Naive B cell (primary cell): ENCODE measurements at regions not wholly inside any gene's neighbourhood (a gene's known extent, or its start where the extent isn't known, plus 50 kb on each side); places are given as distances from the start of the nearest gene placed in this dataset.
A peak's percentile ranks its signal among the peaks of the same experiment; 100 is the strongest.

Experiments used
- ATAC-seq, 2 donors: fragments of 150-1000 bp; cut with Tn5 transposase; 2 replicates each; pipeline ENCODE4 v1.10.0; 2021; ENCODE audit warnings: low read depth in 2 of 2, mild to moderate bottlenecking in 2 of 2, moderate library complexity in 2 of 2
- DNase-seq: peaks from one replicate; pipeline ENCODE4 v3.0.0; 2022
- H3K27ac Mint-ChIP-seq, 6 donors: one replicate each; pipeline ENCODE4 v1.8.0; 2020 to 2022; ENCODE audit warnings: mild to moderate bottlenecking in 6 of 6, mixed read lengths in 6 of 6, moderate library complexity in 5 of 6, inconsistent platforms in 2 of 6
- H3K27me3 Mint-ChIP-seq, 3 donors: one replicate each; pipeline ENCODE4 v1.8.0; 2021 to 2022; ENCODE audit warnings: mixed read lengths in 3 of 3, mild to moderate bottlenecking in 1 of 3
- H3K36me3 Mint-ChIP-seq, 2 donors: one replicate each; pipeline ENCODE4 v1.8.0; 2020 to 2022; ENCODE audit warnings: mixed read lengths in 2 of 2, inconsistent platforms in 1 of 2, mild to moderate bottlenecking in 1 of 2
- H3K4me1 Mint-ChIP-seq, 3 donors: one replicate each; pipeline ENCODE4 v1.8.0; 2020 to 2022; ENCODE audit warnings: mixed read lengths in 3 of 3, inconsistent platforms in 1 of 3, mild to moderate bottlenecking in 1 of 3, moderate library complexity in 1 of 3
- H3K4me3 Mint-ChIP-seq, 8 donors: one replicate each; pipeline ENCODE4 v1.8.0; 2020 to 2022; ENCODE audit warnings: mild to moderate bottlenecking in 8 of 8, mixed read lengths in 8 of 8, moderate library complexity in 8 of 8, inconsistent platforms in 2 of 8
- H3K9me3 Mint-ChIP-seq, 7 donors: one replicate each; pipeline ENCODE4 v1.8.0; 2020 to 2022; ENCODE audit warnings: mixed read lengths in 7 of 7, mild to moderate bottlenecking in 5 of 7, inconsistent platforms in 2 of 7, moderate library complexity in 1 of 7

DNA sequence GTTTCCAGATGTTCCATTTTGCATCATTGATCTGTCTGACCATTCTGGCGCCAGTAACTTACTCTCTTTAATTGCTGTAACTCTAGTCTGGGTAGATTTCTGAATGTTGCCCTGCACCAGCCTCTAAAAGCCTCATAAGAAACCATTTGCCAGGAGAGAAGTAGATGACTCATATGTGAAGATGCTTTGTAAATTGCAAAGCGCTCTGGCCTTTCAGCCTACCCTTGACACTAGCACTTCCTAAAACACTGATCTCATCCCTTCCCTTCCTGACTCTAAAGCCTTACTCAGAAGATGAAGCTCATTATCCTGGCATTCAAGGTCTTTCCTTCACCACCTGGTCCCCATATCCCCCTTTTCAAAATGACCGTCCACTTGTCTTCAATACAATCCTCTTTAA is 193.2 kb upstream of the MEX3C start:
- peaks cover 22 to 42% (median 26%) of the 10 kb centered on the region in 3 donors for H3K27me3 Mint-ChIP-seq
- H3K4me3 Mint-ChIP-seq: no peak overlapping the region
- DNase-seq (no peak), ATAC-seq (no peak)
- no peaks in the 10 kb centered on the region for H3K36me3 Mint-ChIP-seq
- H3K9me3 Mint-ChIP-seq: peaks cover 0 to 4% (median 0%) of the 10 kb centered on the region in 7 donors
- H3K4me1 Mint-ChIP-seq: no peaks in the 10 kb centered on the region
- no peak overlapping the region for H3K27ac Mint-ChIP-seq

DNA sequence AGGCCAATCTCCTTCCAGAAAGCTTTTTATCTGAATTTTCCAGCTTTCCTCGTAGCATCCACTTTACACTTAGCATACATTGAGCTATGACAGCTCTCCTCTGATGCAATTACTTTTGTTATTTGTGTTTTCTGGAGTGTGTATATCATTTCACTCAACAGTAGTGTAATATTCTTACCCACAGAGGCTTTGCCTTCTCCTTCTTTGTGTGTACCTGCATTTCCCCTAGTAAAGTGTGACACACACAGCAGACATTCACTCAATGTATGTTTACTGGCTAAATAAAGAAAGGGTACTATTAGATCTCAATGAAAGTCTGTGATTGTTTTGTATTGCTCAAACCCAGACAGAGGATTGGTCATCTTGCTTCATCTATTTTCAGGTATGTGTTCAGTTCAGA is 193.7 kb upstream of the MEX3C start:
- Mint-ChIP-seq H3K4me1 (no peaks in the 10 kb centered on the region), H3K9me3 (peaks cover 0 to 4% (median 0%) of the 10 kb centered on the region in 7 donors), H3K36me3 (no peaks in the 10 kb centered on the region), H3K4me3 (no peak overlapping the region), H3K27ac (no peak overlapping the region), H3K27me3 (peaks cover 22 to 42% (median 28%) of the 10 kb centered on the region in 3 donors)
- ATAC-seq (no peak), DNase-seq (no peak)

DNA sequence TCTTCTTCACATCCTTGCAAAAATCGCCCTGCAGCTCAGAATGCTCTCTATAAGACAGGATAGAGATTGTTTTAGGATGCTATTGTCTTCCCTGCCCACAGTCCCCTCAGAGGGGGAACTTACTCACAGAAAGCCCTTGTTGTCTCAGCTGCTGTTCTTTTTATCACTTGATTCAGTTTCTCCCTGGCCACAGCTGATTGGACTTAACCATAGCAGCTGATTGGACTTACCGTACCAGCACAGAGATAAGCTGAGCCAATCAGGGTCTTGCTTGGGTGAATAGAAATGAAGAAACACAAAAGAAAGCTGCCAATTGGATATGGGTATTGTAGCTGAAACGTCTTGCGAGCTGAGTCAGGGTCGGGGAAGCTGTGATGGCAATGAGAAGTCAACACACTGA is 194.2 kb upstream of the MEX3C start:
- no peak for ATAC-seq
- peaks cover 22 to 46% (median 28%) of the 10 kb centered on the region in 3 donors for H3K27me3 Mint-ChIP-seq
- H3K4me1 Mint-ChIP-seq: no peaks in the 10 kb centered on the region
- DNase-seq: no peak
- no peak overlapping the region for H3K27ac Mint-ChIP-seq
- H3K4me3 Mint-ChIP-seq: no peak overlapping the region
- peaks cover 0 to 4% (median 0%) of the 10 kb centered on the region in 7 donors for H3K9me3 Mint-ChIP-seq
- H3K36me3 Mint-ChIP-seq: no peaks in the 10 kb centered on the region

DNA sequence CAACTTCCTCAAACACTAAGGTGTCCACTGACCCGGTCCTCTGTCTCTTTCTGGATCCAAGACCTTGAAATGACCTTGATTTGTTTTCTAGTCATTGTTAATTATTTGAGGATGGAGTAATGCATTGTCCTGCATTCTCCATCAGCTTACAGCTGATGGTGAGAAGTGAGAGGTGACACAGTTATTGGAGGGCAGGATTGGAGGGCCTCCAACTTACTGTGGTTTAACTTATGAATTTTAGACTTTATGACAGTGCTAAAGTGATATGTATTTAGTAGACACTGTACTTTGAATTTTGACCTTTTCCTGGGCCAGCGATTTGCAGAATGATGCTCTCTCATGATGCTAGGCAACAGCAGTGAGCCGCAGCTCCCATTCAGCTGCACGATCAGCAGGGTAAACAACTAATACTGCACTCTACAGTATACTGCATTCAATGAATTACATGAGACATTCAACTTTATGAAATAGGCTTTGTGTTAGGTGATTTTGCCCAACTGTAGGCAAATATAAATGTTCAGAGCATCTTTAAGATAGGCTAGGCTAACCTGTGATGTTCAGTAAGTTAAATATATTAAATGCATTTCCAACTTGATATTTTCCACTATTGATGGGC is 200.0 kb upstream of the MEX3C start:
- H3K27ac Mint-ChIP-seq: no peak overlapping the region
- no peak for DNase-seq
- peaks cover 5 to 27% (median 19%) of the 10 kb centered on the region in 3 donors for H3K27me3 Mint-ChIP-seq
- peaks cover 0 to 4% (median 0%) of the 10 kb centered on the region in 7 donors for H3K9me3 Mint-ChIP-seq
- no peaks in the 10 kb centered on the region for H3K4me1 Mint-ChIP-seq
- H3K4me3 Mint-ChIP-seq: no peak overlapping the region
- ATAC-seq: no peak
- no peaks in the 10 kb centered on the region for H3K36me3 Mint-ChIP-seq

DNA sequence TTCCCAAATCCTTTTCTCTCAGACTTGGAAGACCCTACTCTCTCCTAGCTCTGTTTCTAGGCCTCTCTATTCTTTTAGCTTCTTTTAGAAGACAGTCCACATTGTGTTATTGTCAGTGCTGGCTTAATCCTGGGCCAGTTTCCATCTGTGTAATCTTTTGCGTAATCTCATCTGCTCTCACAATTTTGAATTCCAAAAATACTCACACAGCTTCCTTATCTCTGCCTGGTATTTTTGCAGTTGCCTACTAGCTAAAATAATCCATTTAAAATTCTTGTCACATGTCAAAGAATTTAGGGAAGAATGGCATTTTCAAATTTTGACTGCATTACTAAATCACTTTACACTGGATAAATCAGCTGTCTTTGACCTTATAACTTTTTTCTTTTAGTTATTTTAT is 200.6 kb upstream of the MEX3C start:
- DNase-seq (no peak), ATAC-seq (no peak)
- Mint-ChIP-seq H3K36me3 (no peaks in the 10 kb centered on the region), H3K27me3 (peaks cover 5 to 24% (median 19%) of the 10 kb centered on the region in 3 donors), H3K4me3 (no peak overlapping the region), H3K4me1 (no peaks in the 10 kb centered on the region), H3K27ac (no peak overlapping the region), H3K9me3 (peaks cover 0 to 4% (median 0%) of the 10 kb centered on the region in 7 donors)

DNA sequence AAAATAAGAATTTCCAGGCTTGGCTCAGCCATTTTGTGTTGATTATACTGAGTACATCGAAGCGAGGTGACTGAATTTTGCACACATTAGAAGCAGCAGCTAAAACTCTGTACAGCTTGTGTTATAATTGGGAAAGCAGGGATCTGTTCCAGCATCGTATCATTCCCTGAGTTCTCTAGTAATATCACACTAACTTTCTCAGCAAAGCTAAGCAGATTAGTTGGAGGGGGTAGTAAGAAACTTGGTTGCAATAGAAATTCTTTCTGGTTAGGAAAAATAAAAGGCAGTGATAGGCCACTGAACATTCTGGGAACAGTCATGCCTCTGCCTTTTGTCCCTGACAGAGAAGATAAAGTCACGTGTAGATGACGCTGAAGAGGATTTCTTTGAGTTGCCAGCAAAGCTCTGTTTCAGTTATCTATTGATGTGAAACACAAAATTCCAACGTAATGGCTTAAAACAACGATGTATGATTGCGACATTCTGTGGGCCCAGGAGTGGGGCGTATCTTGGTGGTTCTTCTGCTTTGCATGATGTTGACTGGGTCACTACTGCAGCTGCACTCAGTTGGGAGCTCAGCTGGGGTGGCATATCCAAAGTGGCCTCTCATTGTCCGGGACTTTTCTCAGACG is 202.1 kb upstream of the MEX3C start:
- H3K9me3 Mint-ChIP-seq: peaks cover 0 to under 1% (median 0%) of the 10 kb centered on the region in 7 donors
- peak overlapping the region in 1 of 8 donors; percentile 49 for H3K4me3 Mint-ChIP-seq
- no peaks in the 10 kb centered on the region for H3K36me3 Mint-ChIP-seq
- no peaks in the 10 kb centered on the region for H3K4me1 Mint-ChIP-seq
- ATAC-seq (no peak), DNase-seq (no peak)
- peaks cover 5 to 19% (median 15%) of the 10 kb centered on the region in 3 donors for H3K27me3 Mint-ChIP-seq
- no peak overlapping the region for H3K27ac Mint-ChIP-seq

DNA sequence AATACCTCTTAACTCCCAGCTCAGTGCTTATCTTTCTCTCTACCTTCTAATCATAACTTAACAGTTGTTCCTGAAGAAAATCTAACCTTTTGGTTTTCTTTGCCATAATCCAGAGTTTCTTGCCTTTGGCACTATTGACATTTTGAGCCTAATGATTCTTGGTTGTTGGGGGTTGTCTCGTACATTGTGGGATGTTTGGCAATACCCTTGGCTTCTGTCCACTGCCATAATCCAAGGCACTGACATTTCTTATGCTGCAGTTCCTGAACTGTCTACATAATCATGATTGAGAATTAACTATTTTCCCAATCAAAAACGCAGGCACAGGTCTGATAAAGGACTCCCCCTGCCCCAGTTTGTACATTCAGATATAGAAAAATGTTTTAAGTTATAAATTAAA is 203.2 kb upstream of the MEX3C start:
- Mint-ChIP-seq H3K4me3 (no peak overlapping the region), H3K27me3 (peaks cover 0 to 19% (median 11%) of the 10 kb centered on the region in 3 donors), H3K27ac (no peak overlapping the region), H3K4me1 (no peaks in the 10 kb centered on the region), H3K36me3 (no peaks in the 10 kb centered on the region), H3K9me3 (no peaks in the 10 kb centered on the region)
- no peak for DNase-seq
- no peak for ATAC-seq

DNA sequence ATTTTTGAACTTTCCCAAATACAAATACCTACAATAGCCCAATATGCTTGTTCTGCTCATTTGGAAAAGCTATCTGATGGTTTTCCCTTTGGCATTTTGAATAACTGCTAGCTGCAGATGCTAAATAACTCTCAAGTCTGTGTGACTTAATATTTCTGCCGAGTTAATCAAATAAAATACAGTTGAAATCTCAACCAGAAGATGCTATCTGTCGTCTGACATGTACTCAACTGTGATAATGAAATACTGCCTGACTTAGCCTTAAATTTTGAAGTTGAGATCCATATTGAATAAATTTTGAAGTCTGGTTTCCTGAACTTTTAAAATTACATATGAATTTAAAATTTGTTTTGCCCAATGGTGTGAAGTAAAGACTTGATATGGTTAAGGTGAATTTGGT is 204.4 kb upstream of the MEX3C start:
- peaks cover 0 to 2% (median 0%) of the 10 kb centered on the region in 7 donors for H3K9me3 Mint-ChIP-seq
- ATAC-seq (no peak), DNase-seq (no peak)
- H3K27me3 Mint-ChIP-seq: peaks cover 0 to 14% (median 13%) of the 10 kb centered on the region in 3 donors
- no peaks in the 10 kb centered on the region for H3K4me1 Mint-ChIP-seq
- no peak overlapping the region for H3K27ac Mint-ChIP-seq
- H3K4me3 Mint-ChIP-seq: no peak overlapping the region
- H3K36me3 Mint-ChIP-seq: no peaks in the 10 kb centered on the region

DNA sequence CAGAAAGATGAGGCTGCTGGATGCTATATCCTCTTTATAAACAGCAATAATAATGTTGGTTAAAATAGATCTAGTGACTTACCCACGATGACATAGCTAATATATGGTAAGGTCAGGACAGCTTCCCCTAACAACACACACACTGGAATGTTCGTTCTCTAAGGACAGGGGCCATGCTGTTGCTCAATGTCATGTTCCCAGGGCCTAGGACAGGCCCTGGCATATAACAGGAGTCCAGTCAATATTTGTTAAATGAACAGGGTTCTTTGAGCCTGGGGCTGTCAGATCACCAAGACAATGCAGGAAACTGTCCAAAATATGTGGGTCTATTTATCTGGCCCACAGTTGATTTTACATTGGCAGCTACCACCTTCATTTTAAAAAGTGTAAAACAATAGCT is 207.1 kb upstream of the MEX3C start:
- Mint-ChIP-seq H3K4me3 (no peak overlapping the region), H3K27me3 (peaks cover 8 to 17% (median 15%) of the 10 kb centered on the region in 3 donors), H3K36me3 (no peaks in the 10 kb centered on the region), H3K4me1 (no peaks in the 10 kb centered on the region), H3K27ac (no peak overlapping the region), H3K9me3 (peaks cover 0 to 7% (median 0%) of the 10 kb centered on the region in 7 donors)
- ATAC-seq (no peak), DNase-seq (no peak)

DNA sequence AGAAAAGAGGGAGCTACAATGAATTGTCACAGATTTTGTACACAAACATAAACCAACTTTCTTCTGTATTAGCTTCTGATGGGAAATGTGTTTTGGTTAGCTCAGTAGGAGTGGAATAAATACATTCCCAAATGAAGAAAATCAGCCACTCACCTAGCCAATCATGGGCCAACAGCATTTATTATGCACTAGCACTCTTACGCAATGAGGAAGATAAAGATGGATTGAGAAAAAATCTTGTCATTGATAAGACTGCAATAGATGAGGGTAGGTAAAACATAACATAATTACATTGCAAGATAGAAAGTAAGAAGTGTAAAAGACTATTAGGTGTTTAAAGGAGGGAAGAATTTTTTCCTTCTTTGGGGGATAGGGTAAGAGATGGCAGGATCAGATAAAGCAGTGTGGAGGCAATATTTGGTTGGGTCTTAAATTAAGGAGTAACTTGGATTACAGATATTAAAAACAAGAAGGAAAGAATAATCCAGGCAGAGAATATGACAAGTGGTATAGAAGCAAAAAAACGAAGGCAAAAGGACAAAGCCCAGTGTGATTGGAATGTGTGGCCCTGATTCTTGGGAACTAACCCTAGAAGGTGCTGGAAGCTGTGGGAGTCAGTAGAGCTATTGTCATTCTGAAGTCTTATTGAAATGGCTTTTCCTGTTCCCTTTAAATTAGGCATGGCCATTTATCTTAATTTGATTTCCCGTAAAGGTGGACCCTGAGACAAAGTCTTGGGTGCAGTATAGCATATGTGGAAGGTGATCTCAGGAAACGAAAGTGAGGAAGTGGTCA is 208.4 kb upstream of the MEX3C start:
- no peaks in the 10 kb centered on the region for H3K36me3 Mint-ChIP-seq
- ATAC-seq: no peak
- no peak overlapping the region for H3K27ac Mint-ChIP-seq
- no peak overlapping the region for H3K4me3 Mint-ChIP-seq
- H3K27me3 Mint-ChIP-seq: peaks cover 10 to 21% (median 17%) of the 10 kb centered on the region in 3 donors
- peaks cover 0 to 7% (median 0%) of the 10 kb centered on the region in 7 donors for H3K9me3 Mint-ChIP-seq
- H3K4me1 Mint-ChIP-seq: no peaks in the 10 kb centered on the region
- DNase-seq: no peak

DNA sequence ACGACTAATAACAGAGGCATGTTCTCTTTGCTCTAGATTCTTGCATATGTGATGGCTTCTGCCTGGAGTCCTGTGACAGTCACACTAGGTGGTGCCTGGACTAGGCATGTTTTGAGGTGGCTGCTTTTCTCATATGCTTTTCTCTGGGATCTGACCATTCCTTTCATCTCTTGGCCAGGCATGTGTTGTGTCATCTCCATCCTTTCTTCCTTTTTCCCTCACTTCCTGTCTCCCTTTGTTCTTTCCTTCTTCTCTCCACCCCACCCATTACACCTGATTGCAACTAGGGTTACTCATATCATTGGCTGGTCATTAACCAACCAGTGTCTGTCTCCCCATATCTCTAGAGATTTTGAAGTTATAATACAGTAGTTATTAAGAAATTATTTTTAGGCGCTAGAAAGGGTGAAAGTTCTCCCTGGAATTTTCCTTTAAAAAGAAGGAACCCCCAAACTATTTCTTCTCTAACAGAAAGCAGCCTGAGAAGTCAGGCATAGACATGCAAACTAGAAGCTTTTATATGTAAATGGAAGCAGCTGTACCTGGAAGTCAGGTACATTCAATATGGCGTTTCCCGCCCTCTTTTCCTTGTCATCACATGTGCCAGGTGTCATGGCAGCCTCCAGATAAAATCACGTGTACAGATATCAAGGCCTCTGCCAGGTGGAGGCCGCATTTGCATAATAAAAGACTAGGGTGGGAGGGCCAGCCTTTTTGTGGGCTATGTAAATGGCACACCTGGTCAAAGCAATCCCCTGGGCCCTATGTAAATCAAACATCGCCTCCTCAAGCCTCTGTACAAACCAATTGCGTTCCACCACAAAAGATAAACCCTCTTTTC is 220.4 kb upstream of the MEX3C start:
- no peaks in the 10 kb centered on the region for H3K36me3 Mint-ChIP-seq
- no peak overlapping the region for H3K27ac Mint-ChIP-seq
- H3K9me3 Mint-ChIP-seq: no peaks in the 10 kb centered on the region
- no peak for ATAC-seq
- H3K27me3 Mint-ChIP-seq: peaks cover 2 to 8% (median 8%) of the 10 kb centered on the region in 3 donors
- DNase-seq: no peak
- H3K4me1 Mint-ChIP-seq: no peaks in the 10 kb centered on the region
- no peak overlapping the region for H3K4me3 Mint-ChIP-seq

DNA sequence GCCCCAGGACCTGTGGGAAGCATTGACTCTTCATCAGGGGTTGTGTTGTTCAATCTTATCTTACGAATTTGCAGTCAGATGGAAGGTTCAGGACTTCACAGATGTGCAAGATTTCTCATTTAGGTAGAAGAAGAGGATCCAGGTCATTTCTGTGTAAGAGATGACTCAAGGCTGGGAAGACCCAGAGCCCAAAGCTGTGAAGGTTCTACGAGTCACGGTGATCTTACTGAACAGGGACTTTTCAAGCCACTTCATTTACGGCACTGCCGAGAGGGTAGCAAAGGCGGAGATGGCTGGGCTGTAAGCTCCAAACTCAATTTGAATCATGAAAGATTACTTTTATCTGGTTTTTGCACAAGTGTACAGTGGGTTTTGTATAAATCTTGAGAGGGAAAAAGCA is 228.0 kb upstream of the MEX3C start:
- peaks cover 0 to 6% (median 0%) of the 10 kb centered on the region in 7 donors for H3K9me3 Mint-ChIP-seq
- no peaks in the 10 kb centered on the region for H3K4me1 Mint-ChIP-seq
- DNase-seq: no peak
- no peaks in the 10 kb centered on the region for H3K36me3 Mint-ChIP-seq
- peaks cover 12 to 31% (median 15%) of the 10 kb centered on the region in 3 donors for H3K27me3 Mint-ChIP-seq
- no peak overlapping the region for H3K27ac Mint-ChIP-seq
- no peak overlapping the region for H3K4me3 Mint-ChIP-seq
- no peak for ATAC-seq

DNA sequence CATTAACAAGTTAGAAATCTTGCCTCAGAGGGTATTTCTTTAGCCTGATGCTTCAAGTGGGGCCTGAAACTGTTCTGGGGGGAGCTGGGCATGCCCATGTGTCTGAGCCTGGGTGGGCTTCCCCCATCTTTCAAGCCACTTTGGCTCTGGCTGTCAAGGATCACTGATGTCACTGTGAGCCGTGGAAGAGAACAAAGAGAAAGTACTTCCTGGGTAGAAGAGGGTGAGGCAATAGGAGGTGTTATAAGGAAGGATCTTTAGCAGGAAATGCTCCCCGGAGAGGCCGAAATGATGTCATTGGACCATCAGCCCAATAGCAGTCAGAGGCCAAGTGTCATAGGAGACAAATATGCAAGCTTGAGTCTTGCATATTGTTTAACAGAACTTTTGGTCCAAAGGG is 228.4 kb upstream of the MEX3C start:
- no peaks in the 10 kb centered on the region for H3K4me1 Mint-ChIP-seq
- H3K27ac Mint-ChIP-seq: no peak overlapping the region
- ATAC-seq (no peak), DNase-seq (no peak)
- peaks cover 0 to 6% (median 0%) of the 10 kb centered on the region in 7 donors for H3K9me3 Mint-ChIP-seq
- peaks cover 12 to 31% (median 15%) of the 10 kb centered on the region in 3 donors for H3K27me3 Mint-ChIP-seq
- no peak overlapping the region for H3K4me3 Mint-ChIP-seq
- no peaks in the 10 kb centered on the region for H3K36me3 Mint-ChIP-seq
